ENCODE measurements at regions not wholly inside any gene's neighbourhood (a gene's known extent, or its start where the extent isn't known, plus 50 kb on each side); places are given as distances from the start of the nearest gene placed in this dataset.

- no peak for DNase-seq (ENCODE audit: low spot score in 2 of 2)
- FAIRE-seq = no peak
Observed at GRCh38 chr13:88919970-88920628, 1248.9 kb downstream of the SLITRK5 start.

- FAIRE-seq (no peak), DNase-seq (ENCODE audit: low spot score in 2 of 2) (no peak)
Observed at GRCh38 chr13:88925954-88926353, 1254.8 kb downstream of the SLITRK5 start.

GRCh38 chr13:88926890-88927502, 1255.8 kb downstream of the SLITRK5 start:
- FAIRE-seq = no peak
- DNase-seq (ENCODE audit: low spot score in 2 of 2) = no peak

- DNase-seq (ENCODE audit: low spot score in 2 of 2) (no peak), FAIRE-seq (no peak)
Observed at GRCh38 chr13:88932950-88933349, 1261.8 kb downstream of the SLITRK5 start.

- DNase-seq (ENCODE audit: low spot score in 2 of 2) (no peak), FAIRE-seq (no peak)
Observed at GRCh38 chr13:88937384-88937783, 1266.2 kb downstream of the SLITRK5 start.

- no peak for FAIRE-seq
- DNase-seq (ENCODE audit: low spot score in 2 of 2) = no peak
Observed at GRCh38 chr13:88945793-88946192, 1274.6 kb downstream of the SLITRK5 start.

- no peak for DNase-seq (ENCODE audit: low spot score in 2 of 2)
- no peak for FAIRE-seq
Observed at GRCh38 chr13:88948501-88948900, 1277.3 kb downstream of the SLITRK5 start.

GRCh38 chr13:88958821-88959220, 1287.7 kb downstream of the SLITRK5 start:
- no peak for FAIRE-seq

GRCh38 chr13:88976466-88976865, 1305.3 kb downstream of the SLITRK5 start:
- FAIRE-seq (no peak), DNase-seq (ENCODE audit: low spot score in 2 of 2) (no peak)

More at GRCh38 chr13:88958821-88959220, 1287.7 kb downstream of the SLITRK5 start:
- no peak for DNase-seq (ENCODE audit: low spot score in 2 of 2)

- DNase-seq (ENCODE audit: low spot score in 2 of 2) (no peak), FAIRE-seq (no peak)
Observed at GRCh38 chr13:88978607-88979006, 1307.4 kb downstream of the SLITRK5 start.

GRCh38 chr13:88979465-88980175, 1308.4 kb downstream of the SLITRK5 start:
- DNase-seq (ENCODE audit: low spot score in 2 of 2) = no peak

GRCh38 chr13:89003656-89004055, 1332.5 kb downstream of the SLITRK5 start:
- FAIRE-seq = no peak
- no peak for DNase-seq (ENCODE audit: low spot score in 2 of 2)

More at GRCh38 chr13:88979465-88980175, 1308.4 kb downstream of the SLITRK5 start:
- no peak for FAIRE-seq

GRCh38 chr13:89011615-89012014, 1340.4 kb downstream of the SLITRK5 start:
- no peak for DNase-seq (ENCODE audit: low spot score in 2 of 2)
- no peak for FAIRE-seq

- FAIRE-seq (no peak), DNase-seq (ENCODE audit: low spot score in 2 of 2) (no peak)
Observed at GRCh38 chr13:89027694-89028306, 1356.6 kb downstream of the SLITRK5 start.

GRCh38 chr13:89029062-89029461, 1357.9 kb downstream of the SLITRK5 start:
- DNase-seq (ENCODE audit: low spot score in 2 of 2) (no peak), FAIRE-seq (no peak)

- DNase-seq (ENCODE audit: low spot score in 2 of 2) = no peak
- FAIRE-seq = no peak
Observed at GRCh38 chr13:89034015-89034414, 1362.8 kb downstream of the SLITRK5 start.

- FAIRE-seq = no peak
- DNase-seq (ENCODE audit: low spot score in 2 of 2) = no peak
Observed at GRCh38 chr13:89052699-89053098, 1381.5 kb downstream of the SLITRK5 start.

GRCh38 chr13:89053418-89053817, 1382.2 kb downstream of the SLITRK5 start:
- DNase-seq (ENCODE audit: low spot score in 2 of 2) (no peak), FAIRE-seq (no peak)

GRCh38 chr13:89057274-89057673, 1386.1 kb downstream of the SLITRK5 start:
- FAIRE-seq = no peak

GRCh38 chr13:89057862-89058261, 1386.7 kb downstream of the SLITRK5 start:
- FAIRE-seq (no peak), DNase-seq (ENCODE audit: low spot score in 2 of 2) (no peak)

More at GRCh38 chr13:89057274-89057673, 1386.1 kb downstream of the SLITRK5 start:
- DNase-seq (ENCODE audit: low spot score in 2 of 2) = no peak

- FAIRE-seq (no peak), DNase-seq (ENCODE audit: low spot score in 2 of 2) (no peak)
Observed at GRCh38 chr13:89061821-89062220, 1390.7 kb downstream of the SLITRK5 start.

All from frontal cortex (tissue), 3 donors.